Nephron (organoid): ENCODE measurements at regions not wholly inside any gene's neighbourhood (a gene's known extent, or its start where the extent isn't known, plus 50 kb on each side); places are given as distances from the start of the nearest gene placed in this dataset.

Source experiments
- H3K27ac Mint-ChIP-seq, 3 experiments: 2 replicates each; pipeline ENCODE4 v1.8.0; 2020; ENCODE audit warnings: mixed read lengths in 3 of 3, mild to moderate bottlenecking in 2 of 3, moderate library complexity in 1 of 3
- H3K27me3 Mint-ChIP-seq: 2 replicates; pipeline ENCODE4 v1.8.0; 2021; ENCODE audit warnings: low read depth, mild to moderate bottlenecking, moderate library complexity, mixed read lengths
- H3K36me3 Mint-ChIP-seq: 2 replicates; pipeline ENCODE4 v1.8.0; 2020; ENCODE audit warnings: low read depth, mixed read lengths
- H3K4me1 Mint-ChIP-seq: 2 replicates; pipeline ENCODE4 v1.8.0; 2020; ENCODE audit warnings: mixed read lengths
- H3K4me3 Mint-ChIP-seq, 3 experiments: 2 replicates each; pipeline ENCODE4 v1.8.0; 2020; ENCODE audit warnings: mild to moderate bottlenecking in 3 of 3, mixed read lengths in 3 of 3, moderate library complexity in 2 of 3
- H3K9me3 Mint-ChIP-seq: 2 replicates; pipeline ENCODE4 v1.8.0; 2020; ENCODE audit warnings: mixed read lengths
- CTCF ChIP-seq, 3 experiments: fragments of 200-600 bp; sonication (generic); IDR thresholded peaks; one replicate each; pipeline ENCODE4 v1.5.0; 2021; ENCODE audit warnings: antibody characterized with exemption in 3 of 3; ENCODE audit not compliant: unreplicated experiment in 3 of 3

GRCh38 chr5:38656568-38656967 is 100.1 kb upstream of the LIFR start:
- Mint-ChIP-seq H3K36me3 (no peaks in the 10 kb centered on the region), H3K9me3 (no peaks in the 10 kb centered on the region), H3K4me1 (peaks cover 6% of the 10 kb centered on the region), H3K27me3 (peaks cover 4% of the 10 kb centered on the region), H3K27ac (no peak overlapping the region), H3K4me3 (no peak overlapping the region)
- no peak for TF ChIP-seq CTCF (IDR thresholded peaks at IDR 0.05; ENCODE audit: unreplicated experiment in 3 of 3)

- H3K4me1 Mint-ChIP-seq: peaks cover 7% of the 10 kb centered on the region
- no peak overlapping the region for H3K27ac Mint-ChIP-seq
- no peak overlapping the region for H3K4me3 Mint-ChIP-seq
- TF ChIP-seq CTCF (IDR thresholded peaks at IDR 0.05; ENCODE audit: unreplicated experiment in 3 of 3): no peak
- no peaks in the 10 kb centered on the region for H3K9me3 Mint-ChIP-seq
- H3K36me3 Mint-ChIP-seq: no peaks in the 10 kb centered on the region
- H3K27me3 Mint-ChIP-seq: peaks cover 4% of the 10 kb centered on the region
These were observed 100.6 kb upstream of the LIFR start for GRCh38 chr5:38657020-38657419.

DNA sequence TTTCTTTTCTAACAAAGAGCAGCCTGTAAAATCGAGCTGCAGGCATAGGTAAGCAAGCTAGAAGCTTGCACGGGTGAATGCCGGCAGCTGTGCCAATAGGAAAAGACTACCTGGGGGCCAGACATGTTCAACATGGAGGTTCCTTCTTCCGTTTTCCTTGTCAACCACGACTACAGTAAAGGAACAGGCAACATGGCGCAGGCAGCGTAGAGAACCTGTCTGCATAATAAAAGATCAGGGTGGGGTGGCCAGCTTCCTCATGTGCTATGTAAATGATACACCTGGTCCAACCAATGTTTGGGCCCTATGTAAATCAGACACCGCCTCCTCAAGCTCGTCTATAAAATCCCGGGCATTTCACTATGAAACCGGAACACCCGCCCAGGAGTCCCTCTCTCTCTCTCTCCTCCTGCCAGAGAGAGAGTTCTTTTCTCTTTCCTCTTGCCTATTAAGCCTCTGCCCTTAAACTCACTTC is 103.8 kb upstream of the LIFR start:
- peaks cover 8% of the 10 kb centered on the region for H3K27me3 Mint-ChIP-seq
- peak overlapping the region; percentile 86 to 90 (median 89) for H3K27ac Mint-ChIP-seq
- H3K36me3 Mint-ChIP-seq: no peaks in the 10 kb centered on the region
- no peak for TF ChIP-seq CTCF (IDR thresholded peaks at IDR 0.05; ENCODE audit: unreplicated experiment in 3 of 3)
- H3K4me1 Mint-ChIP-seq: peaks cover 11% of the 10 kb centered on the region
- H3K4me3 Mint-ChIP-seq: peak overlapping the region; percentile 45 to 68 (median 54)
- H3K9me3 Mint-ChIP-seq: no peaks in the 10 kb centered on the region

GRCh38 chr5:38662090-38662489 is 105.6 kb upstream of the LIFR start:
- H3K4me1 Mint-ChIP-seq: peaks cover 11% of the 10 kb centered on the region
- H3K9me3 Mint-ChIP-seq: no peaks in the 10 kb centered on the region
- TF ChIP-seq CTCF (IDR thresholded peaks at IDR 0.05; ENCODE audit: unreplicated experiment in 3 of 3): no peak
- peak overlapping the region in 2 of 3 experiments; percentile 9 to 27 for H3K27ac Mint-ChIP-seq
- peaks cover 14% of the 10 kb centered on the region for H3K27me3 Mint-ChIP-seq
- no peaks in the 10 kb centered on the region for H3K36me3 Mint-ChIP-seq
- H3K4me3 Mint-ChIP-seq: no peak overlapping the region

- Mint-ChIP-seq H3K27ac (peak overlapping the region in 1 of 3 experiments; percentile 27), H3K4me1 (peaks cover 11% of the 10 kb centered on the region)
- TF ChIP-seq CTCF (IDR thresholded peaks at IDR 0.05; ENCODE audit: unreplicated experiment in 3 of 3): no peak
These were observed 106.8 kb upstream of the LIFR start for GRCh38 chr5:38663249-38663648.

GRCh38 chr5:38666668-38667498 is 110.4 kb upstream of the LIFR start:
- Mint-ChIP-seq H3K36me3 (no peaks in the 10 kb centered on the region), H3K4me3 (no peak overlapping the region), H3K9me3 (no peaks in the 10 kb centered on the region), H3K4me1 (peaks cover 5% of the 10 kb centered on the region), H3K27me3 (peaks cover 10% of the 10 kb centered on the region), H3K27ac (peak overlapping the region in 1 of 3 experiments; percentile 49)
- TF ChIP-seq CTCF (IDR thresholded peaks at IDR 0.05; ENCODE audit: unreplicated experiment in 3 of 3): peak; percentile 21 to 36 (median 27)

More at GRCh38 chr5:38663249-38663648, 106.8 kb upstream of the LIFR start:
- Mint-ChIP-seq H3K4me3 (no peak overlapping the region), H3K9me3 (no peaks in the 10 kb centered on the region), H3K36me3 (no peaks in the 10 kb centered on the region), H3K27me3 (peaks cover 14% of the 10 kb centered on the region)
